C4-2B (cell line): ENCODE measurements at regions not wholly inside any gene's neighbourhood (a gene's known extent, or its start where the extent isn't known, plus 50 kb on each side); places are given as distances from the start of the nearest gene placed in this dataset.

Source experiments
- H3K27ac ChIP-seq: fragments of 450-650 bp; 2 replicates; pipeline ENCODE4 v1.5.1; 2017
- CTCF ChIP-seq: fragments of 450-650 bp; conservative IDR thresholded peaks from 2 replicates; pipeline ENCODE4 v1.5.1; 2017; ENCODE audit warnings: mild to moderate bottlenecking
- ZFX ChIP-seq: fragments of 450-650 bp; IDR thresholded peaks from 2 replicates; pipeline ENCODE4 v1.6.1; 2017

- H3K27ac ChIP-seq = no peak overlapping the region
- TF ChIP-seq ZFX = no peak
- TF ChIP-seq CTCF = no peak
Observed at GRCh38 chr11:98836156-98836555, 184.6 kb upstream of the CNTN5 start.

- TF ChIP-seq CTCF (no peak), ZFX (no peak)
Observed at GRCh38 chr11:98842187-98842586, 178.6 kb upstream of the CNTN5 start.

GRCh38 chr11:98862169-98862568 lies 158.6 kb upstream of the CNTN5 start:
- H3K27ac ChIP-seq = no peak overlapping the region
- no peak for TF ChIP-seq CTCF

More at GRCh38 chr11:98842187-98842586, 178.6 kb upstream of the CNTN5 start:
- H3K27ac ChIP-seq = no peak overlapping the region

GRCh38 chr11:98871690-98872089 lies 149.1 kb upstream of the CNTN5 start:
- H3K27ac ChIP-seq = no peak overlapping the region
- TF ChIP-seq CTCF (no peak), ZFX (no peak)

- no peak for TF ChIP-seq CTCF
- TF ChIP-seq ZFX = no peak
- no peak overlapping the region for H3K27ac ChIP-seq
Observed at GRCh38 chr11:98874050-98874449, 146.7 kb upstream of the CNTN5 start.

GRCh38 chr11:98895936-98896335 lies 124.8 kb upstream of the CNTN5 start:
- H3K27ac ChIP-seq = no peak overlapping the region
- TF ChIP-seq CTCF (no peak), ZFX (no peak)

- no peak for TF ChIP-seq ZFX
- TF ChIP-seq CTCF = no peak
- no peak overlapping the region for H3K27ac ChIP-seq
Observed at GRCh38 chr11:98940913-98941312, 79.8 kb upstream of the CNTN5 start.
